Femur (tissue), 1 donor: ENCODE measurements at regions not wholly inside any gene's neighbourhood (a gene's known extent, or its start where the extent isn't known, plus 50 kb on each side); places are given as distances from the start of the nearest gene placed in this dataset.
A peak's percentile ranks its signal among the peaks of the same experiment; 100 is the strongest.

ENCODE experiments used
- DNase-seq: peaks from one replicate; pipeline ENCODE4 v3.0.0-alpha.2; 2017

DNA sequence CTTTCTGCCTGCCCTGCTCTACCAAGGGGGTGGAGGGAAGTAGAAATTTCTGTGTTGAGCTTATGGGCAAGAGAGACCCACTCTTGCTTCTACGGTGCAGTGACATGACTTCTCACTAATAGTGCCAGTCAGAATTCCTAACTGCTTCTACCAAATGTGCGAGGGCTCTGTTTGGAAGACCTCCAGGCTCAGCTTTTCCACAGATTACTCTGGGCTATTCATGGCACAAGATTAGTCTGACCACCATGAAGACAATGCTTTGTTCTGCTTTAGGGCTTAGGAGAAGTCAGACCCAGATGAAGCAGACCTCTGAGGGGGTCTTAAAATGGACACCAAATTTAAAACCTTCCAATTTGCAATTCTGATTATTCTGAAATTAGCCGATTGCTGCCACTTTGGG is 195.9 kb upstream of the TBC1D5 start:
- DNase-seq: no peak

DNA sequence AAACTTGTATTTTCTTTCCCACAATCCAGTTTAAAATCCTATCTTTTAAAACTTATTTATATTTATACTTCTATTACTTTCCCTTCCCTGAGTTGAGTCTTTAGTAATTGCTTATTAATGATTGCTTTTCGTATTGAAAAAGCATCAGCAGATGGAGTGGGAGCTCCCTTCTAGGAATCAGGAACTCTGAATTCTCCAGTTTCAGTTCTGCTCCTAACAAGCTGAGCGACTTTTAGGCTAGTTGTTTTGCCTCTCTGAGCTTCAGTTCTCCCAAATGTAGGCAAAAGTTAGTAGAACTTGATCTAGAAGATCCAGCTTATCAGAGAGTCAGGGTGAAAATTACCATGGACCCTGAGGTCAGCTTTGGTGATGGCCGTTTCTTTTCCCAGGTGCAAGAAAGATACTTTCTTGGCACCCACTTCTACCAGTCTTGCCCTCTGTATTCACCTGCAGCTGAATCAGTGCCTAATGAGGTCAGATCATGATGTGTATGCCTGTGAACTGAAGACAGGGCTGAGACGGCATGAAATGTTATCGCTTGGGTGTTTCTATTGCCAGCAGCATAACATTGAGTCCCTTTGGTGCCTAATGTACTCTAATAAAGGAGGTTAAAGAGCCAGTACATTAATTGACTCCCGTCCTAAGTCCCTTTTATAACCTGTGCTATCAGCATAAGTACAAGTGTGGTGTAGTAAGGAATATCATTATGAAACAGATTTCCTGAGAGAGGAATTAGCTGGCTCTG is 194.5 kb upstream of the TBC1D5 start:
- DNase-seq: no peak

DNA sequence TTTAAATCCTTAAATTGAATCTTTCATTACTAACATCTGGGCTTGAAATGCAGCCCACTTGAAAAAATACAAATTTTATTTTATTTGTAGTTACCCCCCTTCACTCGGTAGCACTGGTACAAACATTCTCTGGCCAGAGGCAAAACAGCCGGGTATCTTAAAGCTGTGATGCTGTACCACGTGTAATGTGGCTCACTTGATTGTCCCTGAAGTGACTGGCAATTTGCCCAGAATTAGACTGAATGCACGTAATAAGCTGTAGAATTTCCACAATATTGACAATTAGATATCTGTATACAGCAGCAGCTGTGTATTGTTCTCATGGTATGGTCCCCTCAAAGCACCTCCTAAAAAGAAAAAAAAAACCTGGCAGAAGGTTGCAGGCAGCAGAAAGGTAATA is 192.8 kb upstream of the TBC1D5 start:
- DNase-seq: no peak

DNA sequence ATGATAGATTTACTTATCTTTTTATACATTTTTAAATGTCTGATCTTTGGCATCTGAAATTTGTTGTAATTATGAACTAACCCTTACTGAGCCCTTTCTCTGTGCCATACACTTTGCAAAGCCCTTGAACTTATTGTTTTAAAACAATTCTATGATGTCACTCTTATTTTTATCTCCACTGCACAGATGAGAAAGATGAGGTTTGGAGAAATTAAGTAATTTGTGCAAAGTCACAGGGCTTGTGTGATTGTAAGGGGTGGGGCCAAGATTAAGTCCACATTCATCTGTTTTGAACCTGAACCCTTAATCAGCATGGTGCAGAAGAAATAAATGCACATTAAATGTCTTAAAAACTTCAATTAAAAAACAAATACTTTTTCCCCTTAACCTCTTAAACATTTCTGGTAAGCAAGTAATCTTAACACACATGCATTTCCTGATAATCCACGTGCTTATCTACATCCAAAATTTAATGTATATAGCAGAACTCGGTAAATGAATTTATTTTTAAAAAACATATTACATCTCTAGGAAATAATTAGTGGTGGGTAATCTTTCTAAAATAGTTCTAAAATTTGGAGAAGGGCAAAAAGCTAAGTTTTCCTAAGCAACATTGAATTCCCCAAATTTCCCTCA is 189.8 kb upstream of the TBC1D5 start:
- no peak for DNase-seq

DNA sequence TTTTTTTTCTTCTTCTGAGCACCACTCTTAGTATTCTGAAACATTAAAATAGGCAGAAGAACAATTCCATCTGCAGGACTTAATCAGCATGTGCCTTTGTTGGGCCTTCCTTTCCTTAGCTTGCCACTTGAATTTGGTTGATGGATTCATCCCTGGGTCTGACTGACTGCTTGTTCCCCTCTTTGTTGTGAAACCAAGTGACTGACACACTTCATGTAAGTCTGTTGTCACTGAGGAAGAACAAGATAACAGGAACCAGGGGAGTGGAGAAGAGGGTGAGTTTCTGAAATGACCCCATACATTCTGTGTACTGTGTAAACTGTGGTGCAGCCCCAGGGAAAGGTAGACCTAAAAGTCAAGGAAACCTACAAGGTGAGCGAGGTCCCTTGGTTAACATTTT is 188.7 kb upstream of the TBC1D5 start:
- DNase-seq: no peak

DNA sequence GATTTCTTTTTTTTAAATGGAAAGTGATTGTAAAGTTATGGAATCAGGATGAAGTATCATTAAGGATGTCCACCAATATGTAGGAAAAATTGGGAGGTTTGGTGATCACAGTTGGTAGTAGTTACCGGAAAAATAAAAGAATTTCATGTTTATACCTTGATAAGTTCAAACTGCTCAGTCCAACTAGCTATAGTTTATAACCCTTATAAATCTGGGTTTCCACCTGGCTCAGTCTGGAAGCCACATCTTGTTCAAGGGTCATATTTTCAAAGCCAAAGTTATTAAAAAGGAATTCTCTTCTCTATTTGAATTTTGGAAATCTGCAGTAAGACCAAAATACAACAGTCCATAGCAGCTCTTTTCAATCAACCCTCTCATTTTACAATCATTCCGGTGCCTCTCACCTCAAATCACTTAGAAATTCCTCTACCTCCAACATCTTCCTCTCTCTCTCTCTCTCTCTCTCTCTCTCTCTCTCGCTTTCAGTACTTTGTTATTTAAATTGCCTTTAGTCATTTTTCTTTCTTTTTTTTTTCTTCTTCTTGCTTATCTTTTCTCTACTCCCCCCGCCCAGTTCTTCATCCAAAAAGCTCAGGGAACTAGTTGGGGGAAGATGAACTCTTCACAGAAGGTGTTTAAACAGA is 186.2 kb upstream of the TBC1D5 start:
- no peak for DNase-seq

DNA sequence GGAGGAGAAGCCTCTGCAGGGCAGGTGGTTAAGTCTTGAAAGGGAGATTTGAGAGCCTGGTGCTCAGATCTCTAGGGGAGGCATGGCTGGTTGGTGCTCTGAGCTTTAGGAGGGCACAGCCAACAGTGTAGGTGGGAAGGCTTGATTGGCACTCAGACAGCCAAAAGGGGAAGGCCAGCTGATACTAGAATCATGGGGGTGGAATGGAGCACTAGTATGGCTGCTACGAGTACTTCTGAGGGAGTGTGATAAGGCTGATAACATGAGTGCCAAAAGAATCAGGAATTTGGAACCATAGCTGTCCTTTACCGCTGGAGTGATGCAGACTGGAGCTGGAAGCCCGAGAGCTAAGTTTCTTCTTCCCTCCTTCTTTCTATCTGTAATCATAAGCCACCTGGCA is 184.6 kb upstream of the TBC1D5 start:
- DNase-seq: no peak

DNA sequence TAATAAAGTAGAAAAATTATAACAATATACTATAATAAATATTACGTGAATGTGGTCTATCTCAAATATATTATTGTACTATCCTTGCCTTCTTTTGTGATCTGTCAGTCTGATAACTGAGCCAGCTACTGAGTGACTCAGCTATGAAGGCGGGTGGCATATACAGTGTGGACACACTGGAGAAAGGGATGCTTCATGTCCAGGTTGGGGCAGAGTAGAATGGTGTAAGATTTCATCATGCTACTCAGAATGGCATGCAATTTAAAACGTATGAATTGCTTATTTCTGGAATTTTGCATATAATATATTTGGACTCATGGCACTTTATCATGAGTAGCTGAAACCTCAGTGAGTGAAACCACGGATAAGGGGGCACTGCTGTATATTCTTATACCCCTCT is 172.9 kb upstream of the TBC1D5 start:
- no peak for DNase-seq

DNA sequence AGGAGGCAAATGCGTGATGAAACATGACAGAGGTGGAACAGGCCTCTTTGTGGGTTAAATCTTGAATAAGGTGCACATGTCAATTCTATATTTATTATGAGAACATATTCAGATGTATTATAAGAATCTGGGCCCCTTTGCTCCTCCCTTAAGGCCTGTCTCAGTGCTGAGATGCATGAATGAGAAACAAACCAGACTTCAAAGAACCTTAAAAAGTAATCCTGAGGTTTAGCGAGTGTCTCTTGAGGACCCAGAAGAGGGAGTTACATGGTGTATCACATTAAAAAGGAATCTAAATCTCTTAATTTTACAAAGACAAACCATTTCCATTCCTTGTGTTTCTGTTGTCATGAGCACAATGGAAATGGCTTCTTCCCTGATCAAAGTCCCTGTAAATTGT is 170.9 kb upstream of the TBC1D5 start:
- no peak for DNase-seq

DNA sequence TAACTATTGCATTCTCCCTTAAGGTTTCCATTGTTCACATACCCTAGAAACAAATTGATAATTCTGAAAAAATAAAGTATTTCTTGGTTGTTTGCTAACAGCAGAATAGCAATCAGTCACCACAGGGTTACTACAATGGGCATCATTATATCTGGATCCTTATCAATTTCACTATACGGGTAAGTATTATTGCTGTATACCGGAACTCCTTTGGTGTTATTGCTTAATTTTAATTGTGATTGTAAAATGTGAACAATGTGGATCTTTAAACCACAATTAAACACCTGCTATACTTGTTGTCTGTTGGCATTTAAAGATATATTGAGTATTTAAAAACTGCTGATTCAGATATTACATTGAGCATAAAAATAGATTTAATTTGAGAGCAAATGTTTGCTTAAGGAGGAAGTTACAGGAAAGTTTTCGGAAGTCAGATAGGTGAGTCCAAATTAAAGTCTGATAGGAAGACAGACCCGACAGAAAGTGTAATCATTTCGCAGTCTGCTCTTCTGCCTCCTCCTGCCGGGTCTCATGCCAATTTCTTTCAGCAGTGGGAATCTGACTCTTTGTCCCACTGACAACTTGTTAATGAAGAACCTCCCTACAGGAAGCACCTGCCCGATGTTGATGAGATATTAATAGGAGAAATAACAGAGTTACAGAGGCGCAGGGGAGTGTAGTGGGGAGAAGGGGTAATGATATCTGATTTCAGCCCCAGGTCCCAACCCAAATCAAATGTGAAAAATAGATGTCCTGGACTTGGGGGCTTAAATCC is 169.7 kb upstream of the TBC1D5 start:
- DNase-seq: no peak

DNA sequence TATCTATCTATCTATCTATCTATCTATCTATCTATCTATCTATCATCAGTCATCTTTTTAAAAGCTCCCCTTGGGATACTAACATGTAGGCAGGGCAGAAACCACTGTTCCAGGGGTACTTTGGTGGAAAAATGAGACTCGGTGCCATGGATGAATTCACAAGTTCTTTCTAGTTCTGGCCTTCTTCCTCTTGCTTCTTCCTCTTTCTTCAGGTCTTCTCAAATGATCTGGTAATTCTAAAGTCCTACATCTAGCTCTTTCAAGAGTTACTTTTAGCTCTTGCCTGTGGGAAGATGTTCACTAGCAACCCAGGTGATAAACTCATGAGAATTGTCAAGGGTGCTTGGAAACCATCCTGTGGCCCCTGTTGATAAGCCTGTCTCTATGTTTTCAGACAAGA is 168.5 kb upstream of the TBC1D5 start:
- no peak for DNase-seq

DNA sequence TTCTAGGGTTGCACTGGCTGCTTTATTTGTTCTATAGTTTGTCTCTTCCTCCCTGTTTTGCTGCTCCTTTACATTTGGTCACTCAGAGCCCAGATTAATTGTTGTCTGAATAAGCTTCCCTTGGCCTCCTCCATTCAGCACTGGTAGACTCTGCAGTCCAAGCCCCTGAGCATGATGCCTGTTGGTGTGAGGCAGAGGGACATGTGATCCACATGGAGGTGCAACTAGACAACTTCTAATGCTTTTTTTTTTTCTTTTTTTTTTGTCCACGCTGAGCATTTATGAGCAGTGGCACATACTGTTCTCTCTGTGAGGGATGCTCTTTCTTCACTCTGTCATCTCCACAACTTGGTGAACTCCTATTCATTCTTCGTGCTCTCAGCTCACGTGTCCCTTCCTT is 167.3 kb upstream of the TBC1D5 start:
- no peak for DNase-seq

DNA sequence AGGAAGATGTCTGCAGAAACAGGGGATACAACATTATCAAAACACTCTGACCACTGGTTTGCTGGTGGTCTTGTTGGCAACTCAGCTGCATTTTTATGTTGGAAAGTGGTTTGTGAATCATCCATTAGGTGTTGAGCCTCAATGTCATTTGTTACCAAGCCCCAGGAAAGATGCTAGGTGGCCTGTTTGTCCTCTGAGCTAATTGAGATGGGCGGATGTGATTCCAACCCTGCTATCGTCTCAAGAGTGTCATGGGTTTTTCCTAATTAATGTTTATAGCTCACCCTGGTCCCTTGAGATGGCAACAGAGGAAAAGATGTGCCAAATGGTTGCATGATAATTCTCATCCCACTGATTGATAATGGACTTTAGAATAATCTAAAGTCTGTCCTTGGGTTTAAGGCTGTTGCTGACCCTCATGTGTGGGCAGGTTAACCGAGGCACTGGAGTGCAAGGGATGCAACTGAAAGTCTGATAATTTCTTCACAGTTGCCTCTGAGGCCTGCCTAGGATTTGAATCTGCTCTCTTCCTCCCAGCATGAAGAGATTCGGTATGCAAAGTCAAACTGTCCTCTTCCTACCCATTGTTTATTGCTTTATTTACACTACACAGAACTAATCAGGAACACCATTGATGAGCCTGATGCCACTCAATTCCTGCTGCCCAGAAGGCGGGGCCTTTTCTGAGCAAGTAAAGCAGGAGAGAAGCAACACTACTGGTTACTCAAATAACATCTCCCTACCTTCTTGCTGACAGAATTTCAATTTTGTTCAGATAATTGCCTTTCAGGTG is 166.2 kb upstream of the TBC1D5 start:
- DNase-seq: no peak

DNA sequence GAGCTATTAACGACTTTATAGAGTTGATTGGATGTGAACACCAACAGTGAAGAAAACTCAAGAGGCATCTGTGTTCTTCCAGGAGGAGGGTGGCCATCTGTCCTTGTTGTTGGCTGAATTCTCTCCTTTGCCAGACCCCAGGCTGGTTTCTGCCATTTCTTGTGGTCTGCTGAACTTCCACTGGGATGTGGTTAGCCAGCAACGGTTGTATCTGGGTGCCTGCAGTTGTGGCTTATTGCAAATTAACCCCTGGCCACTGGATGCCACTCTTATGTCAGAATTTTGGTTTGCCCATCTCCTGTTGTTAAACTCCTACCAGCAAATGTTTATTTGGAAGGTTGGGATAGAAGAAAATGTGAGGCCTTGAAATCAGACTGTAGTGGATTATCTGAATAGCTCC is 163.6 kb upstream of the TBC1D5 start:
- DNase-seq: no peak

DNA sequence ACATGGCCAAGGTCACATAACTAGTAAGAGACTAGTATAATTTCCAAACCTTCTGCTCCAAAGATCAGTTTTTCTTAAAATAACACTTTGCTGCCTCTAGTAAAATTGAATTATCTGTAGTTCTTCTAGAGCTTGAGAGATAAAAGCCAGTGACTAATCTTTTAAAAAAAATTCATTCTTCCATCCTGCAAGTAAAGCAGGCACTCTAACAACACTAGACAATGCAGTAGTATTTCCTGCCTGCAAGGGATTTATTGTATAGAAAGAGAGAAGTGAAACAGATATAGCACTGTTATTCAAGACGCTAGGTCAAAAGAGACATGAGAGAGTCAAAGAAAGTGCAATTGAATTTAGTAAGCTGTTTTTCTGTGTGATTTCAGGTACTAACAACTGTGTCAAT is 159.5 kb upstream of the TBC1D5 start:
- DNase-seq: no peak

DNA sequence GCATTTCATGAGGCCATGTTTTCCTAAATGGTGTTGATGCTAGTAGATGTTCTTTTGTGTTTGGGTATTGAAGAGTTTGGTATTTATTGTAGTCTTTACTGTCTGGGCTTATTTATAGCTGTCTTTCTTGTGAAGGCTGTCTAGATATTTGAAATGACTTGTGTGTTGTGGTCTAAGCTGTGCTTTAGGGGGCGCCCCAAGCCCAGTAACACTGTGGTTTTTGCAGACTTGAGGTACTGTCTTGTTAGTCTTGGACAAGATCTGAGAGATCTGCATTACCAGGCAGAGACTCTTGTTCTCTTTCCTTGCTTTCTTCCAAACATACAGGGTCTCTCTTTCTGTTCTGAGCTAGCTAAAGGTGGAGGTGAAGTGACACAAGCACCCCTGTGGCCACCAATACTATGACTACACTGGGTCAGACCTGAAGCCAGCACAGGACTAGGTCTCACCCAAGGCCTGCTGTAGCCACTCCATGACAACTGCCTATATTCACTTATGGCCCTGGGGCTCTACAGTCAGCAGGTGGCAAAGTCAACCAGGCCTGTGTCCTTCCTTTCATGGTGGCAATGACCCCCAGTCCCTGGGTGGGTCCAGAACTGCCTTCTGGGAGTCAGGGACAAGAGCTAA is 152.1 kb upstream of the TBC1D5 start:
- peak; percentile 36 for DNase-seq

DNA sequence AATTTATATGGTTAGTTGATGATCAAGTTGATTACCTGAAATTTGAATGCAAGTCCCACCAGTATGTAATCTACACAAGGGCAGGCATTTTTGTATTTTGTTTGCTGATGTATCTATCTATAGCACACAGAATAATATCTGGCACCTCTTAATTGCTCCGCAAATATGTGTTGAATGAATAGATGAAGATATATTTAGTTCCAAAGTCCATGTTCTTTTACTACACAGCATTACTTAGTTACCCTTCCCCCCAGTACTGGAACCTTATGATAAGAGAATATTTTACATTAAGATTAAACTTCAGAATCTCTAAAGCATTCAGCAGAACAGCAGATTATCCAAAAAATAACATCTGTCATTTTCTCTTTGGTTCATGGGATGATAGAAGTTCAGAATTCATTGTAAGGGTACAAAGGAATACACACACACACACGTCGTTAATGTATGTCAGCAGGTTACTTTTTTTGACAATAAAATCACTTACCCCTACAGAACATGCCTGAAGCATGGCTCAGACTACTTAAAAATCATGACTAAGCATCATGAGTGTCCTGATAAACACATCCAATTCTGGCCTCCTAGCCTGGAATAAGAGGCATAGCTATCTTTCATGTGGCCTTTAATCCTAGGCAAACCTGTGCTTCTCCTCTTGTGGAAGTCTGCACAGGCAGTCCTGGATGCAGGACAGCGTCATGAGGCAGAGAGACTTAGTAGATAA is 148.9 kb upstream of the TBC1D5 start:
- no peak for DNase-seq

DNA sequence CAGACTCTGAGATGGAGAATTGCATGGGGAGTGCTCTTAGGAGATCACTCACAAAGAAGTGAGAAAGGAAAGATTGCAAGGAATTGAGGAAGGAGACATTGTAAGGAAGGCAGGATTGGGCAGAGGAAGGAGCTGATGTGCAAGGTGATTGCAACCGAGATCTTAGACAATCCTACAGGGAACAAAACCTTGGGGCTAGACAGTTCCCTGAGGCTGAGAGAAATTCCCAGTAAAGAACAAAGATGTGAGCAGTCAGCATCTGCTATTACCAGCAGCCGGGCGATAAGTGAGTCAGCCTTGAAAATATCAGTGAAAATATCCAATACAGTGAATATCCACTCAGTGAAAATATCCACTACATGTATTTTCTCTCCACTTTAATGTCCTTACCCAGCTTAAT is 143.6 kb upstream of the TBC1D5 start:
- DNase-seq: no peak

DNA sequence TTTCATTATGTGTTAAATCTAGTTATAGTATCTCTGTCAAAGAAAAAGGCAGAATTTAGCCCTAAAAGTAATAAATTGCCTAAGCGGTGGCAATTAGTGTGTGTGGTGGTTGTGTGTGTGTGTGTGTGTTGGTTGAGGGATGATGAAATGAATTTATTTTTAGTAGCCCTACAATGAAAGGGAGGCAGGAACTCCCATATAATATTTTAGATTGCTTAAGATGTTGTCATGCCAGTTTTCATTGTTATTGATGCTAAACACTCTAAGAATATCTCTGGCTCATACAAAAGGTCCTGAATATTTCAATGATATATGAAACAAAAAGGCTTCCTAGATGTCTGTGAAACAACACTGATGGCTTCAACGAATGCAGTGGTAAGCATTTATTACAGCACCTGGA is 140.6 kb upstream of the TBC1D5 start:
- no peak for DNase-seq

DNA sequence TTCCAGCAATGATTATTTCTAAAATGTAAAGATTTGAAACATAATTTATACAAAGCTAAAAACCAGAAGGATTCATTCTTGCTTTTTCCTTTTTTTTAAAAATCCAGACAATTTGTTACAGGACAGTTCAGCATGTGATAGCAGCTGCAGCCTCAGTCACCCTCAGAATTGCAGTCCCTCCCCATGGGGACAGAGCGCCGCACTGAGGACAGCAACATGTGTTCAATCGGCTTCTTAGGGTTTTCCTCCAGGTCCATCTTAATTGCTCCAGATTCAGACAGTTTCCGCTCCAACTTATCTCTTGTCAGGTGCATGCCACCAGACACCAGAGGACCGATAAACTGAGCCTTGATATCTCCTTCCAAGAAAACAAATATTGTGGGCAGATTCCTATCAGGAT is 134.9 kb upstream of the TBC1D5 start:
- DNase-seq: no peak

DNA sequence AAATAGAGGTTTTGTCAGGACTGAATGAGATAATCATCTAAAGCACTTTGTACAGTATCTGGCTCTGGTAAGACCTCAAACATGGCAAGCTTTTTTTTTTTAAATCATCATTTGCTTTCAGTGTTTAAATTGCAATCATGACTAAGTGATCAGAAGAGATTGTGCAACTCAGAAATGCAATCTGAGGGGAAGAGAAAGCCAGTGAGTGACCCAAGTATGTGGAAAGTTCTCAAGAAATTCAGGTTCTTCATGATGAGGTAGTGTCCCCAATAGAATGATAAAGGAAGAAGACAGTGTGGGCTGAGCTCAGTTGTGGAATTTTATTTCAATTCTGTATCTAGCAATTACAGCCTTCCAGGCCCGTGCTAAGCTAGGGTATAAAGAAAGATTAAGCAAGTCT is 132.2 kb upstream of the TBC1D5 start:
- no peak for DNase-seq

DNA sequence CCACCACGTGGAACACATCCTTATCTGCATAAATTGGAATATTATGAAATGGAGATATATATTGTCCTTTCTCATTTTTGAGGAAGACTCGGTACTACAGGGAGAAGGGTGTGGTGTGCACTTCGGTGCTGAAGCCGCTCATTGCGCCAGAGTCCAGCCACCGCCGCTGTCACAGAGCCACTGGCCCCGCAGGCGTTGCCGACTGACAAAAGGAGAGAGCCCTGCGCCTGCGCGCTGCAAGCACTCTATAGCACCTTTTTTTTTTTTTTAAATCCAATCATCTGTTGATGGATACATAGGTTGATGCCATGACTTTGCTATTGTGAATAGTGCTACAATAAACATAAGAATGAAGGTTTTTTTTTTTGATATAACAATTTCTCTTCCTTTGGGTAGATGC is 130.0 kb upstream of the TBC1D5 start:
- DNase-seq: no peak
